Vagina (tissue), 2 donors: ENCODE measurements at regions not wholly inside any gene's neighbourhood (a gene's known extent, or its start where the extent isn't known, plus 50 kb on each side); places are given as distances from the start of the nearest gene placed in this dataset.

ENCODE experiments used
- CTCF ChIP-seq, 3 experiments: fragments of 450-650 bp in 2 of 3; fragments of 200-600 bp in 1 of 3; sonication (generic) in 1 of 3; IDR thresholded peaks; one replicate each; pipeline ENCODE4 v1.5.1; 2017 to 2019; ENCODE audit warnings: antibody characterized with exemption in 3 of 3, mild to moderate bottlenecking in 2 of 3, moderate library complexity in 2 of 3
- POLR2A ChIP-seq, 2 donors: fragments of 450-650 bp; IDR thresholded peaks; one replicate each; pipeline ENCODE4 v1.6.1; 2017; ENCODE audit warnings: antibody characterized with exemption in 2 of 2, mild to moderate bottlenecking in 2 of 2, moderate library complexity in 2 of 2
- POLR2AphosphoS5 ChIP-seq, 2 donors: sonication (generic); formaldehyde crosslinking; IDR thresholded peaks; one replicate each; pipeline ENCODE4 v1.9.0; 2017; ENCODE audit warnings: antibody characterized with exemption in 2 of 2, mild to moderate bottlenecking in 2 of 2, low read depth in 1 of 2; ENCODE audit not compliant: insufficient read depth in 1 of 2

- TF ChIP-seq CTCF (IDR thresholded peaks at IDR 0.05) (no peak), POLR2A (IDR thresholded peaks at IDR 0.05) (no peak), POLR2AphosphoS5 (IDR thresholded peaks at IDR 0.05; ENCODE audit: insufficient read depth in 1 of 2, low read depth in 1 of 2) (no peak)
Measured at GRCh38 chr9:105193560-105193959, 50.9 kb upstream of the SLC44A1 start.
